ENCODE measurements at regions not wholly inside any gene's neighbourhood (a gene's known extent, or its start where the extent isn't known, plus 50 kb on each side); places are given as distances from the start of the nearest gene placed in this dataset.

- TF ChIP-seq CTCF (IDR thresholded peaks at IDR 0.05 in 2 of 3, conservative IDR thresholded peaks at IDR 0.05 in 1 of 3; ENCODE audit: control insufficient read depth in 2 of 3, extremely low read depth in 1 of 3, insufficient read depth in 1 of 3, low read depth in 3 of 3, low read length in 3 of 3), result no peak
- TF ChIP-seq STAT1 (conservative IDR thresholded peaks at IDR 0.05), result no peak
- TF ChIP-seq TARDBP (IDR thresholded peaks at IDR 0.05; ENCODE audit: borderline replicate concordance), result no peak
- TF ChIP-seq HCFC1 (IDR thresholded peaks at IDR 0.05; ENCODE audit: low read length), result no peak
- TF ChIP-seq EP300 (IDR thresholded peaks at IDR 0.05; ENCODE audit: borderline replicate concordance in 1 of 2, control insufficient read depth in 1 of 2, low read depth in 2 of 2, low read length in 2 of 2), result no peak
- no peak for TF ChIP-seq EED (IDR thresholded peaks at IDR 0.05; ENCODE audit: low read depth)
- no peak for TF ChIP-seq POLR2AphosphoS5 (IDR thresholded peaks at IDR 0.05; ENCODE audit: low read length)
- no peak for TF ChIP-seq POLR2A (IDR thresholded peaks at IDR 0.05; ENCODE audit: low read depth, low read length)
- TF ChIP-seq SMC3 (IDR thresholded peaks at IDR 0.05; ENCODE audit: borderline replicate concordance, low read length), result no peak
- no peak for TF ChIP-seq EZH2 (IDR thresholded peaks at IDR 0.05; ENCODE audit: borderline replicate concordance, control insufficient read depth, low read depth, low read length)
- no peak for TF ChIP-seq IRF4 (IDR thresholded peaks at IDR 0.05; ENCODE audit: low read depth, low read length)
- no peak for TF ChIP-seq TAF1 (IDR thresholded peaks at IDR 0.05; ENCODE audit: borderline replicate concordance, low read depth, low read length)
- TF ChIP-seq BHLHE40 (IDR thresholded peaks at IDR 0.05; ENCODE audit: borderline replicate concordance in 1 of 2, low read depth in 2 of 2, low read length in 1 of 2), result no peak
- no peak for TF ChIP-seq PRDM15 (CRISPR knock-in tag; IDR thresholded peaks at IDR 0.05)
Observed at GRCh38 chr4:136463941-136464340, 1068.4 kb downstream of the PCDH18 start.
